ENCODE measurements at regions not wholly inside any gene's neighbourhood (a gene's known extent, or its start where the extent isn't known, plus 50 kb on each side); places are given as distances from the start of the nearest gene placed in this dataset.

GRCh38 chr18:53948991-53949390, 275.5 kb downstream of the MBD2 start:
- DNase-seq = no peak
- dilution Hi-C loops (cut with HindIII; ENCODE audit: low sequenced_read_pairs, unreplicated experiment) = no loop called here
- no peak for ATAC-seq (ENCODE audit: low read depth)

More at GRCh38 chr18:53948991-53949390, 275.5 kb downstream of the MBD2 start:
- H4K5ac ChIP-seq (ENCODE audit: low read depth, low read length) = no peak overlapping the region
- H3K27ac ChIP-seq (ENCODE audit: insufficient read depth, low read length) = no peak overlapping the region
- no peak overlapping the region for H4K8ac ChIP-seq (ENCODE audit: low read depth in 2 of 2, low read length in 2 of 2)
- no peaks in the 10 kb centered on the region for H3K4me1 ChIP-seq (ENCODE audit: control insufficient read depth, insufficient read depth, low read length)
- ChIA-PET CTCF (no interaction called here), POLR2A (ENCODE audit: unreplicated experiment) (no interaction called here)
- no peak overlapping the region for H2BK15ac ChIP-seq (ENCODE audit: low read depth, low read length)
- no TSS peak for BruUV-seq (replicated peaks)
- no peak overlapping the region for H2BK20ac ChIP-seq (ENCODE audit: low read depth, low read length)
- H3K9ac ChIP-seq (ENCODE audit: low read depth, low read length) = no peak overlapping the region
- no peak overlapping the region for H3K4me3 ChIP-seq (ENCODE audit: insufficient read depth, low read depth, low read length)
- no peak overlapping the region for H3K4ac ChIP-seq (ENCODE audit: low read depth, low read length)
- H2AK9ac ChIP-seq (replicated peaks; ENCODE audit: low read depth, low read length, poor library complexity) = no peak overlapping the region
- no peaks in the 10 kb centered on the region for H3K79me1 ChIP-seq (ENCODE audit: low read depth in 1 of 2, low read length in 2 of 2)
- H4K20me1 ChIP-seq (ENCODE audit: insufficient read depth, low read length) = no peaks in the 10 kb centered on the region
- no peaks in the 10 kb centered on the region for H3K27me3 ChIP-seq (ENCODE audit: control insufficient read depth, insufficient read depth, low read length)
- TF ChIP-seq POLR2A (IDR thresholded peaks at IDR 0.05; ENCODE audit: low read depth, low read length) (no peak), RCOR1 (IDR thresholded peaks at IDR 0.05; ENCODE audit: insufficient replicate concordance, low read length) (no peak), CEBPB (IDR thresholded peaks at IDR 0.05; ENCODE audit: low read depth, low read length) (no peak), NFE2L2 (IDR thresholded peaks at IDR 0.05; ENCODE audit: low read depth, low read length) (no peak), BHLHE40 (IDR thresholded peaks at IDR 0.05; ENCODE audit: low read depth, low read length) (no peak), RFX5 (IDR thresholded peaks at IDR 0.05; ENCODE audit: low read depth, low read length) (no peak), SMC3 (IDR thresholded peaks at IDR 0.05; ENCODE audit: low read depth, low read length) (no peak), USF2 (IDR thresholded peaks at IDR 0.05; ENCODE audit: low read depth, low read length) (no peak), CTCF (conservative IDR thresholded peaks at IDR 0.05; ENCODE audit: low read depth, low read length) (no peak), CHD1 (IDR thresholded peaks at IDR 0.05; ENCODE audit: low read depth, low read length) (no peak), RAD21 (IDR thresholded peaks at IDR 0.05; ENCODE audit: low read length) (no peak), FOS (IDR thresholded peaks at IDR 0.05; ENCODE audit: low read depth, low read length) (no peak), ELK1 (IDR thresholded peaks at IDR 0.05; ENCODE audit: borderline replicate concordance, low read depth, low read length) (no peak)
- H3K18ac ChIP-seq (ENCODE audit: low read depth, low read length) = no peak overlapping the region
- in situ Hi-C loops (cut with MboI; ENCODE audit: low sequenced_read_pairs) = no loop called here
- H3K56ac ChIP-seq (ENCODE audit: extremely low read depth, insufficient read depth, low read length) = no peak overlapping the region
- no peak overlapping the region for H2AK5ac ChIP-seq (ENCODE audit: low read depth, low read length)
- no peaks in the 10 kb centered on the region for H3K36me3 ChIP-seq (ENCODE audit: control insufficient read depth, insufficient read depth, low read length)
- H4K91ac ChIP-seq (ENCODE audit: insufficient read depth, low read depth, low read length) = no peak overlapping the region
- no peak overlapping the region for H2AFZ ChIP-seq (replicated peaks; ENCODE audit: low read length, poor library complexity)
- H3K4me2 ChIP-seq (ENCODE audit: low read depth, low read length) = no peak overlapping the region
- no peak overlapping the region for H2BK120ac ChIP-seq (ENCODE audit: low read depth, low read length)
- no peak overlapping the region for H3K23ac ChIP-seq (ENCODE audit: low read depth, low read length)
- intact Hi-C loops (cut with micrococcal nuclease) = no loop called here
- H3K9me1 ChIP-seq (ENCODE audit: insufficient read depth, low read length) = no peaks in the 10 kb centered on the region
- no peak overlapping the region for H3K14ac ChIP-seq (replicated peaks; ENCODE audit: low read depth, low read length)
- no peak overlapping the region for H2BK5ac ChIP-seq (ENCODE audit: low read depth, low read length, poor library complexity, severe bottlenecking)
- peaks cover 17% of the 10 kb centered on the region for H3K9me3 ChIP-seq (ENCODE audit: control insufficient read depth, insufficient read depth, low read length)

Measured in IMR-90 (cell line).